ENCODE measurements at regions not wholly inside any gene's neighbourhood (a gene's known extent, or its start where the extent isn't known, plus 50 kb on each side); places are given as distances from the start of the nearest gene placed in this dataset.

- TF ChIP-seq POLR2A (IDR thresholded peaks at IDR 0.05) (no peak), CTCF (IDR thresholded peaks at IDR 0.05) (peak in 1 of 4 experiments; percentile 34)
- Histone ChIP-seq H3K9me3 (no peaks in the 10 kb centered on the region), H3K27me3 (peaks cover 0 to 29% of the 10 kb centered on the region in 2 donors), H3K4me3 (no peak overlapping the region), H3K36me3 (no peaks in the 10 kb centered on the region), H3K27ac (no peak overlapping the region), H3K4me1 (no peaks in the 10 kb centered on the region)
- intact Hi-C loops (cut with DNase I; ENCODE audit: low total_unique reads) = no loop called here
- no peak for DNase-seq
Measured at GRCh38 chr20:62583424-62583920, 58.8 kb upstream of the SLCO4A1 start.

- Histone ChIP-seq H3K4me1 (no peaks in the 10 kb centered on the region), H3K27me3 (peaks cover 0 to 27% of the 10 kb centered on the region in 2 donors), H3K27ac (no peak overlapping the region), H3K36me3 (no peaks in the 10 kb centered on the region), H3K4me3 (no peak overlapping the region), H3K9me3 (no peaks in the 10 kb centered on the region)
- no peak for TF ChIP-seq CTCF (IDR thresholded peaks at IDR 0.05)
- no peak for TF ChIP-seq POLR2A (IDR thresholded peaks at IDR 0.05)
- intact Hi-C loops (cut with DNase I; ENCODE audit: low total_unique reads) = no loop called here
- no peak for DNase-seq
Measured at GRCh38 chr20:62584671-62585460, 57.4 kb upstream of the SLCO4A1 start.

- no peaks in the 10 kb centered on the region for H3K9me3 ChIP-seq
- no peak overlapping the region for H3K27ac ChIP-seq
- TF ChIP-seq POLR2A (IDR thresholded peaks at IDR 0.05) (no peak), CTCF (IDR thresholded peaks at IDR 0.05) (no peak)
- peaks cover 0 to 23% of the 10 kb centered on the region in 2 donors for H3K27me3 ChIP-seq
- H3K4me1 ChIP-seq = no peaks in the 10 kb centered on the region
- no peak overlapping the region for H3K4me3 ChIP-seq
- DNase-seq = no peak
- intact Hi-C loops (cut with DNase I; ENCODE audit: low total_unique reads) = no loop called here
- H3K36me3 ChIP-seq = no peaks in the 10 kb centered on the region
Measured at GRCh38 chr20:62585461-62585970, 56.8 kb upstream of the SLCO4A1 start.

GRCh38 chr20:62586799-62587198 lies 55.5 kb upstream of the SLCO4A1 start:
- no peaks in the 10 kb centered on the region for H3K4me1 ChIP-seq
- intact Hi-C loops (cut with DNase I; ENCODE audit: low total_unique reads) = no loop called here
- TF ChIP-seq POLR2A (IDR thresholded peaks at IDR 0.05) = no peak
- TF ChIP-seq CTCF (IDR thresholded peaks at IDR 0.05) = no peak
- H3K27me3 ChIP-seq = peaks cover 0 to 18% of the 10 kb centered on the region in 2 donors
- H3K4me3 ChIP-seq = no peak overlapping the region
- DNase-seq = no peak
- H3K36me3 ChIP-seq = no peaks in the 10 kb centered on the region
- no peak overlapping the region for H3K27ac ChIP-seq
- H3K9me3 ChIP-seq = no peaks in the 10 kb centered on the region

- Histone ChIP-seq H3K36me3 (no peaks in the 10 kb centered on the region), H3K9me3 (no peaks in the 10 kb centered on the region), H3K4me3 (no peak overlapping the region), H3K27ac (no peak overlapping the region), H3K27me3 (peaks cover 0 to 18% of the 10 kb centered on the region in 2 donors), H3K4me1 (no peaks in the 10 kb centered on the region)
- no peak for DNase-seq
- intact Hi-C loops (cut with DNase I; ENCODE audit: low total_unique reads) = no loop called here
- TF ChIP-seq POLR2A (IDR thresholded peaks at IDR 0.05) = no peak
- TF ChIP-seq CTCF (IDR thresholded peaks at IDR 0.05) = no peak
Measured at GRCh38 chr20:62587757-62588402, 54.4 kb upstream of the SLCO4A1 start.

Measured in uterus (tissue), 3 donors.